Activated CD8-positive, alpha-beta T cell treated with anti-CD3 and anti-CD28 coated beads for 36 hours (primary cell): ENCODE measurements at regions not wholly inside any gene's neighbourhood (a gene's known extent, or its start where the extent isn't known, plus 50 kb on each side); places are given as distances from the start of the nearest gene placed in this dataset.

Experiments used
- ATAC-seq: fragments of 200-7000 bp; cut with Tn5 transposase; one replicate; pipeline ENCODE4 v1.10.0; 2021; ENCODE audit warnings: mild to moderate bottlenecking, moderate library complexity
- CTCF ChIA-PET: fragments of 350-600 bp; sonication (Branson Sonifier 250); formaldehyde crosslinking; loops from one replicate; lab custom pipeline; 2021; ENCODE audit warnings: antibody characterized with exemption; lab: Charles Lee
- POLR2A ChIA-PET: fragments of 350-600 bp; sonication (Branson Sonifier 250); formaldehyde crosslinking; loops from one replicate; lab custom pipeline; 2021; ENCODE audit warnings: antibody characterized with exemption; lab: Charles Lee
- DNase-seq: peaks from one replicate; pipeline ENCODE4 v3.0.0-alpha.2; 2020
- H3K27ac Mint-ChIP-seq: one replicate; pipeline ENCODE4 v1.8.0; 2021; ENCODE audit warnings: mild to moderate bottlenecking, mixed read lengths
- H3K27me3 Mint-ChIP-seq: one replicate; pipeline ENCODE4 v1.8.0; 2021; ENCODE audit warnings: mixed read lengths
- H3K36me3 Mint-ChIP-seq: one replicate; pipeline ENCODE4 v1.8.0; 2021; ENCODE audit warnings: low read depth, mixed read lengths
- H3K4me1 Mint-ChIP-seq: one replicate; pipeline ENCODE4 v1.8.0; 2021; ENCODE audit warnings: low read depth, mixed read lengths
- H3K4me3 Mint-ChIP-seq: one replicate; pipeline ENCODE4 v1.8.0; 2021; ENCODE audit warnings: mild to moderate bottlenecking, moderate library complexity, mixed read lengths
- H3K9me3 Mint-ChIP-seq: one replicate; pipeline ENCODE4 v1.8.0; 2021; ENCODE audit warnings: mixed read lengths
- intact Hi-C: fragments of 100-400 bp; cut with micrococcal nuclease; formaldehyde crosslinking; loops from one replicate; pipeline ENCODE4 v1.10.0; 2022
- TF ChIP-seq, protein P1 (sequence below): fragments of 200-600 bp; IDR thresholded peaks from one replicate; pipeline ENCODE4 v1.8.0; 2022; ENCODE audit warnings: antibody characterized with exemption, mild to moderate bottlenecking

DNA sequence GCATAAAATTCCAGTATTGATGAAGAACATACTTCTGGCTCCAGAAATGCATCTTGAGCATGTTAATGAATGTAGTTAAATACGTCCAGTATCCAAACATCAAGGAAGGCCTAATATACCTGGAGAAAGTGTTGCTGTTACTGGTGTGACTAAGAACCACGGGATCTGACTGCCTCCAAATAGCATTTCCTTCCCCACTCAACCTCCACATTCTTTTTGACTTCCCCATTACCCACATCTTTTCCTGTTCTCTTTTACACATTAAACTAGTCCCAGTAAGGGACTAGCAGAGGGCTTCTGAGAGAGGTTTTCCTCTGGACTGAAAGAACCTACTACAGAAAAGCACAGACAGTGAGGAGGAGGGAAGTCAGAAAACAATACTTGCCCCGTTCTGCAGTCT, 482.8 kb upstream of the HTR2C start:
- ATAC-seq = no peak
- Mint-ChIP-seq H3K4me1 (no peaks in the 10 kb centered on the region), H3K36me3 (no peaks in the 10 kb centered on the region), H3K9me3 (no peaks in the 10 kb centered on the region), H3K4me3 (no peak overlapping the region), H3K27me3 (no peaks in the 10 kb centered on the region), H3K27ac (no peak overlapping the region)
- POLR2A ChIA-PET = no interaction called here
- no peak for DNase-seq
- intact Hi-C loops = no loop called here
- TF ChIP-seq, protein P1, sequence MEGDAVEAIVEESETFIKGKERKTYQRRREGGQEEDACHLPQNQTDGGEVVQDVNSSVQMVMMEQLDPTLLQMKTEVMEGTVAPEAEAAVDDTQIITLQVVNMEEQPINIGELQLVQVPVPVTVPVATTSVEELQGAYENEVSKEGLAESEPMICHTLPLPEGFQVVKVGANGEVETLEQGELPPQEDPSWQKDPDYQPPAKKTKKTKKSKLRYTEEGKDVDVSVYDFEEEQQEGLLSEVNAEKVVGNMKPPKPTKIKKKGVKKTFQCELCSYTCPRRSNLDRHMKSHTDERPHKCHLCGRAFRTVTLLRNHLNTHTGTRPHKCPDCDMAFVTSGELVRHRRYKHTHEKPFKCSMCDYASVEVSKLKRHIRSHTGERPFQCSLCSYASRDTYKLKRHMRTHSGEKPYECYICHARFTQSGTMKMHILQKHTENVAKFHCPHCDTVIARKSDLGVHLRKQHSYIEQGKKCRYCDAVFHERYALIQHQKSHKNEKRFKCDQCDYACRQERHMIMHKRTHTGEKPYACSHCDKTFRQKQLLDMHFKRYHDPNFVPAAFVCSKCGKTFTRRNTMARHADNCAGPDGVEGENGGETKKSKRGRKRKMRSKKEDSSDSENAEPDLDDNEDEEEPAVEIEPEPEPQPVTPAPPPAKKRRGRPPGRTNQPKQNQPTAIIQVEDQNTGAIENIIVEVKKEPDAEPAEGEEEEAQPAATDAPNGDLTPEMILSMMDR = no peak
- CTCF ChIA-PET = no interaction called here

DNA sequence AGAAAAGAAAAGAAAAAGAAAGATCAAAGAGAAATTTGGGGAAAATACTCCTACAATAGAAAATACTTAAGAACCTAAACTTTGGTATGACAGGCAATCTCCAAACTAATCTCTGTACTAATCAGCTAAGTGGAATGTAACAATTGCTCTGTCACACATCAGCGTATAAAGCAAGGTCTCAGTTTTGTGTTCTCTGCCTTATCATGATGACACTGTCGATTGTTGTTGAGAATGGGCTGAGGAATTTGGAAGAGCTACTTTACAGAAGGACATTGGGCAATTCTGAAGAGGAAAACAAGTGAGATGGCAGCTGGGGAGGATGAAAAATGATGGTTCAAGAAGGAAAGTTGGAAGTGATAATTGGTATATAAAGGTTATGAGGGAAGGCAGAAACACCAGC, 486.0 kb upstream of the HTR2C start:
- DNase-seq (no peak), ATAC-seq (no peak)
- Mint-ChIP-seq H3K4me1 (no peaks in the 10 kb centered on the region), H3K36me3 (no peaks in the 10 kb centered on the region), H3K4me3 (no peak overlapping the region), H3K27ac (no peak overlapping the region), H3K9me3 (no peaks in the 10 kb centered on the region), H3K27me3 (no peaks in the 10 kb centered on the region)
- ChIA-PET CTCF (no interaction called here), POLR2A (no interaction called here)
- TF ChIP-seq, protein P1 = no peak
- intact Hi-C loops = no loop called here

DNA sequence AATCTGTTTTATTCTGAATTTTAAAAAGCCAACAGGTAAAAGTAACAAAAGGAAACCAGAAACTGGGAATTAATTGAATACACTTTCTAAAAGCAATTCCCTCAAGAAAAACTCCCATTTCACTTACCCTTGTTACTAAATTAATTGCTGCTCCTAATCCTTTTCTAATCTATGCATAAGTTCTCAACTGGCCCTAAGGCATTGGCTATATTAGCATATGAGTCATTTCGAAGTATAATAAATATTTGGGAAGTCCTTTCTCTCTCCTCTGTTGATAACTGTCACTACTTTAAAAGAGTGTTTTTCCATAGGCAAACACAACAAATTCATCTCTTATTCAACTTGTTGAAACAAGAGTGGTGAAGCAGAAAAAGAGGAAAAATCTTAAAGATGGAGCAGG, 486.5 kb upstream of the HTR2C start:
- ATAC-seq = no peak

DNA sequence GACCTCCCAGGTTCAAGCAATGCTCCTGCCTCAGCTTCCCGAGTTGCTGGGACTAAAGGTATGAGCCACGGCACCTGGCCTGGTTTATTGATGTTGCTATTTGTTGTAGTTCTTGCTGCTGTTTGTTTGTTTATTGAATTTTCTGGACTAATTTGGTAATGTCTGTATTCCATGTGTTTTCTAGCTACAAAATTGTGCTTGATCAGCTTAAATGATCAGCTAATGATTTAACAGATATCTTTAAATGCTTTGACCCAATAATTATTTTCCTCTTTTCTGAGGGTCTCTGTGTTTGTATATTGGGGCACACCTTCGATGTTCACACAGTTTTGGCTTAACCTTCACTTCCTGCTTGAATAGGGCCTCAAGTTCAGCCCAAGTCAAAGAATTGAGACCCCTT, 488.1 kb upstream of the HTR2C start:
- TF ChIP-seq, protein P1 = no peak
- ChIA-PET POLR2A (no interaction called here), CTCF (no interaction called here)
- Mint-ChIP-seq H3K4me1 (no peaks in the 10 kb centered on the region), H3K4me3 (no peak overlapping the region), H3K9me3 (no peaks in the 10 kb centered on the region), H3K27me3 (no peaks in the 10 kb centered on the region), H3K36me3 (no peaks in the 10 kb centered on the region), H3K27ac (no peak overlapping the region)
- intact Hi-C loops = no loop called here
- DNase-seq = no peak
- no peak for ATAC-seq

More for the DNA sequence above, 486.5 kb upstream of the HTR2C start:
- H3K36me3 Mint-ChIP-seq = no peaks in the 10 kb centered on the region
- TF ChIP-seq, protein P1 = no peak
- no peaks in the 10 kb centered on the region for H3K4me1 Mint-ChIP-seq
- no peak overlapping the region for H3K27ac Mint-ChIP-seq
- no peaks in the 10 kb centered on the region for H3K9me3 Mint-ChIP-seq
- POLR2A ChIA-PET = no interaction called here
- no peak overlapping the region for H3K4me3 Mint-ChIP-seq
- no peaks in the 10 kb centered on the region for H3K27me3 Mint-ChIP-seq
- intact Hi-C loops = no loop called here
- DNase-seq = no peak
- CTCF ChIA-PET = no interaction called here

DNA sequence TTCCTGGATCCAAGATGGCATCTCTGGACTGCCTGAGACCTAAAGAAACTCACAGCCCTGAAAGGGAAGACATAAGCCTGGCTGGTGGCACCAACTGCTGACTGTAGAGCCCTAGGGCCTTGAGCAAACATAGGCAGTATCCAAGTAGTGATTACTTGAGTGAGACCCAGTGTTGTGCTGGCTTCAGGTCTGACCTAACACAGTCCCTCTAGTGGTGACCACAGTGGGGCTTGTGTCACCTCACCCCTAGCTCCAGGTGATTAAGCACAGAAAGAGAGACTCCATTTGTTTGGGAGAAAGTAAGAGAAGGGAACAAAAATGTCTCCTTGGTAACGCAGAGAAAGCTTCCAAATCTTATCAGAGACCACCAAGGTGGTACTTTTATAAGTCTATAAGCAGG, 496.3 kb upstream of the HTR2C start:
- POLR2A ChIA-PET = no interaction called here
- no peaks in the 10 kb centered on the region for H3K4me1 Mint-ChIP-seq
- CTCF ChIA-PET = no interaction called here
- intact Hi-C loops = no loop called here
- H3K27ac Mint-ChIP-seq = no peak overlapping the region
- H3K9me3 Mint-ChIP-seq = no peaks in the 10 kb centered on the region
- no peaks in the 10 kb centered on the region for H3K27me3 Mint-ChIP-seq
- ATAC-seq = no peak
- H3K36me3 Mint-ChIP-seq = no peaks in the 10 kb centered on the region
- TF ChIP-seq, protein P1 = no peak
- DNase-seq = no peak
- no peak overlapping the region for H3K4me3 Mint-ChIP-seq
